ENCODE measurements at regions not wholly inside any gene's neighbourhood (a gene's known extent, or its start where the extent isn't known, plus 50 kb on each side); places are given as distances from the start of the nearest gene placed in this dataset.

GRCh38 chr7:50962962-50963374, 180.3 kb upstream of the GRB10 start:
- peak; percentile 63 for DNase-seq

GRCh38 chr7:50962281-50962883, 179.7 kb upstream of the GRB10 start:
- no peak for DNase-seq

- no peak for DNase-seq
Observed at GRCh38 chr7:50960621-50961310, 178.1 kb upstream of the GRB10 start.

GRCh38 chr7:50959991-50960390, 177.3 kb upstream of the GRB10 start:
- no peak for DNase-seq

GRCh38 chr7:50959560-50959959, 176.9 kb upstream of the GRB10 start:
- no peak for DNase-seq

GRCh38 chr7:50957855-50958254, 175.2 kb upstream of the GRB10 start:
- no peak for DNase-seq

GRCh38 chr7:50957431-50957830, 174.7 kb upstream of the GRB10 start:
- no peak for DNase-seq

GRCh38 chr7:50956522-50957155, 173.9 kb upstream of the GRB10 start:
- no peak for DNase-seq

- no peak for DNase-seq
Observed at GRCh38 chr7:50954716-50955115, 172.0 kb upstream of the GRB10 start.

- DNase-seq, result no peak
Observed at GRCh38 chr7:50954245-50954644, 171.5 kb upstream of the GRB10 start.

GRCh38 chr7:50953820-50954219, 171.1 kb upstream of the GRB10 start:
- DNase-seq, result no peak

- no peak for DNase-seq
Observed at GRCh38 chr7:50953303-50953702, 170.6 kb upstream of the GRB10 start.

- DNase-seq, result no peak
Observed at GRCh38 chr7:50952544-50952943, 169.8 kb upstream of the GRB10 start.

GRCh38 chr7:50952120-50952519, 169.4 kb upstream of the GRB10 start:
- DNase-seq, result no peak

GRCh38 chr7:50943482-50943881, 160.8 kb upstream of the GRB10 start:
- no peak for DNase-seq

- no peak for DNase-seq
Observed at GRCh38 chr7:50941525-50941924, 158.8 kb upstream of the GRB10 start.

- DNase-seq, result no peak
Observed at GRCh38 chr7:50940621-50941020, 157.9 kb upstream of the GRB10 start.

- peak; percentile 68 for DNase-seq
Observed at GRCh38 chr7:50939021-50939420, 156.3 kb upstream of the GRB10 start.

GRCh38 chr7:50937727-50938126, 155.0 kb upstream of the GRB10 start:
- no peak for DNase-seq

GRCh38 chr7:50926049-50926448, 143.4 kb upstream of the GRB10 start:
- no peak for DNase-seq

- DNase-seq, result no peak
Observed at GRCh38 chr7:50923476-50923875, 140.8 kb upstream of the GRB10 start.

GRCh38 chr7:50921114-50921813, 138.6 kb upstream of the GRB10 start:
- no peak for DNase-seq

GRCh38 chr7:50920031-50920635, 137.4 kb upstream of the GRB10 start:
- DNase-seq, result no peak

All from femur (tissue), 1 donor.